ENCODE measurements at regions not wholly inside any gene's neighbourhood (a gene's known extent, or its start where the extent isn't known, plus 50 kb on each side); places are given as distances from the start of the nearest gene placed in this dataset.

DNA sequence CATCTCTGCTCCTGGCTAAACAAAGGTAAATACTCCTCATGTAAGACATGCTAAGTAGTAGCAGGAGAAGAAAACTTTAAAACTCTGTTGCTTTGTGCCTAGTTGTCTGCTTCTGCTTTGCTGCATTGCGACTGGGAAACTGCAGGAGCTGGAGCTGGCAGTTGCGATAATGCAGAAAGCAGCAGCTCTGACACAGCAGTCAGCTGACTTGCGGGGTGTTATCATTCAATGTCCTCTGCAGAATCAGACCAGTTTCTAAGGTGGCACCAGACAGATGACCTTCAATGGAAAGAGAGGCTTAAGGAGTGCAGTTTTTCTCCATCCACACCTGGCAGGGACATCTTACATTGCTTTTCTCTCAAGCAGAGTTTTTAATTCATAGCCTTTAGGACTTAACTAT, 69.9 kb upstream of the SOX4 start:
- TF ChIP-seq CTCF (IDR thresholded peaks at IDR 0.05) (no peak), POLR2A (IDR thresholded peaks at IDR 0.05) (no peak)

All from Peyer's patch (tissue), 4 donors.